ENCODE measurements at regions not wholly inside any gene's neighbourhood (a gene's known extent, or its start where the extent isn't known, plus 50 kb on each side); places are given as distances from the start of the nearest gene placed in this dataset.
A peak's percentile ranks its signal among the peaks of the same experiment; 100 is the strongest.

- peak; percentile 54 for DNase-seq (ENCODE audit: low read depth)
Measured at GRCh38 chr7:22651534-22652243, 75.3 kb upstream of the IL6 start.

GRCh38 chr7:22651036-22651435 lies 76.0 kb upstream of the IL6 start:
- in situ Hi-C loops (cut with HindIII; ENCODE audit: low sequenced_read_pairs), result no loop called here
- no peak overlapping the region for H3K4me3 ChIP-seq (ENCODE audit: low read depth, low read length)
- TF ChIP-seq CTCF (IDR thresholded peaks at IDR 0.05; ENCODE audit: low read depth, low read length, missing control alignments), result no peak
- no peak for DNase-seq (ENCODE audit: low read depth)

More at GRCh38 chr7:22651534-22652243, 75.3 kb upstream of the IL6 start:
- in situ Hi-C loops (cut with HindIII; ENCODE audit: low sequenced_read_pairs), result no loop called here
- H3K4me3 ChIP-seq (ENCODE audit: low read depth, low read length), result no peak overlapping the region
- TF ChIP-seq CTCF (IDR thresholded peaks at IDR 0.05; ENCODE audit: low read depth, low read length, missing control alignments), result no peak

- no peak for DNase-seq (ENCODE audit: low read depth)
- TF ChIP-seq CTCF (IDR thresholded peaks at IDR 0.05; ENCODE audit: low read depth, low read length, missing control alignments), result no peak
- in situ Hi-C loops (cut with HindIII; ENCODE audit: low sequenced_read_pairs), result no loop called here
- no peak overlapping the region for H3K4me3 ChIP-seq (ENCODE audit: low read depth, low read length)
Measured at GRCh38 chr7:22649686-22650085, 77.3 kb upstream of the IL6 start.

GRCh38 chr7:22647451-22648257 lies 79.3 kb upstream of the IL6 start:
- in situ Hi-C loops (cut with HindIII; ENCODE audit: low sequenced_read_pairs), result no loop called here
- DNase-seq (ENCODE audit: low read depth), result peak; percentile 98

GRCh38 chr7:22645418-22646181 lies 81.4 kb upstream of the IL6 start:
- no peak for TF ChIP-seq CTCF (IDR thresholded peaks at IDR 0.05; ENCODE audit: low read depth, low read length, missing control alignments)
- in situ Hi-C loops (cut with HindIII; ENCODE audit: low sequenced_read_pairs), result no loop called here
- no peak for DNase-seq (ENCODE audit: low read depth)
- H3K4me3 ChIP-seq (ENCODE audit: low read depth, low read length), result no peak overlapping the region

More at GRCh38 chr7:22647451-22648257, 79.3 kb upstream of the IL6 start:
- no peak overlapping the region for H3K4me3 ChIP-seq (ENCODE audit: low read depth, low read length)
- no peak for TF ChIP-seq CTCF (IDR thresholded peaks at IDR 0.05; ENCODE audit: low read depth, low read length, missing control alignments)

GRCh38 chr7:22642454-22642853 lies 84.5 kb upstream of the IL6 start:
- DNase-seq (ENCODE audit: low read depth), result no peak
- in situ Hi-C loops (cut with HindIII; ENCODE audit: low sequenced_read_pairs), result no loop called here
- no peak overlapping the region for H3K4me3 ChIP-seq (ENCODE audit: low read depth, low read length)
- TF ChIP-seq CTCF (IDR thresholded peaks at IDR 0.05; ENCODE audit: low read depth, low read length, missing control alignments), result no peak

Measured in astrocyte of the cerebellum (primary cell).